GM12878 (cell line): ENCODE measurements at regions not wholly inside any gene's neighbourhood (a gene's known extent, or its start where the extent isn't known, plus 50 kb on each side); places are given as distances from the start of the nearest gene placed in this dataset.

ENCODE experiments used
- ATAC-seq: fragments of 200-7000 bp; cut with Tn5 transposase; 3 replicates; pipeline ENCODE4 v1.9.1; 2020; ENCODE audit warnings: mild to moderate bottlenecking, moderate library complexity
- BruUV-seq: library from RNA; stranded (reverse); fragments of 400-500 nt; replicated peaks from 2 replicates; lab custom pipeline; 2021; lab: Mats Ljungman, UMichigan
- CTCF ChIA-PET: fragments of 300-600 bp; sonication (Branson Sonifier 250); formaldehyde crosslinking; extraction: SDS; loops from one replicate; lab custom pipeline; 2021; ENCODE audit warnings: inconsistent platforms; lab: Yijun Ruan, JAX
- POLR2A ChIA-PET: fragments of 350-600 bp; formaldehyde crosslinking; extraction: SDS; loops from one replicate; lab custom pipeline; 2021; ENCODE audit warnings: inconsistent platforms; lab: Charles Lee
- RAD21 ChIA-PET: fragments of 300-600 bp; sonication (Branson Sonifier 250); formaldehyde crosslinking; loops from one replicate; lab custom pipeline; 2023; ENCODE audit warnings: antibody characterized with exemption; ENCODE audit not compliant: unreplicated experiment; lab: Charles Lee
- SMC1A ChIA-PET: fragments of 300-600 bp; sonication (Branson Sonifier 250); formaldehyde crosslinking; loops from one replicate; lab custom pipeline; 2023; ENCODE audit not compliant: unreplicated experiment, uncharacterized antibody; lab: Charles Lee
- DNase-seq: peaks from one replicate; pipeline ENCODE4 v3.0.0-alpha.2; 2011; ENCODE audit warnings: low read depth, low spot score
- FAIRE-seq: peaks from 3 replicates; lab custom pipeline; 2011; peaks lifted over from hg19 to GRCh38; lab: Jason Lieb, UNC
- H2AFZ ChIP-seq: 2 replicates; pipeline ENCODE4 v1.6.0; 2011; ENCODE audit warnings: low read depth, low read length, control low read depth; ENCODE audit not compliant: control insufficient read depth
- H3K27ac ChIP-seq: 2 replicates; pipeline ENCODE4 v1.5.1; 2011; ENCODE audit warnings: control low read depth; ENCODE audit not compliant: control insufficient read depth, insufficient read depth
- H3K27me3 ChIP-seq, 2 experiments: replicated peaks in 1 of 2; 2 replicates each; pipeline versions ENCODE4 v1.6.0 to v1.6.1; 2011; ENCODE audit warnings: low read length in 1 of 2; ENCODE audit not compliant: control insufficient read depth in 2 of 2, insufficient read depth in 2 of 2
- H3K36me3 ChIP-seq, 2 experiments: 2 replicates each; pipeline ENCODE4 v1.5.1; 2011; ENCODE audit warnings: low read length in 1 of 2; ENCODE audit not compliant: control insufficient read depth in 2 of 2, insufficient read depth in 2 of 2
- H3K4me1 ChIP-seq: 2 replicates; pipeline ENCODE4 v1.6.1; 2011; ENCODE audit warnings: mild to moderate bottlenecking, low read length, moderate library complexity, mixed read lengths; ENCODE audit not compliant: control insufficient read depth, insufficient read depth
- H3K4me2 ChIP-seq: 2 replicates; pipeline ENCODE4 v1.6.0; 2011; ENCODE audit warnings: control low read depth; ENCODE audit not compliant: control insufficient read depth, insufficient read depth
- H3K4me3 ChIP-seq: fragments of 200-600 bp; sonication (generic); 2 replicates; pipeline ENCODE4 v1.5.1; 2016
- H3K79me2 ChIP-seq: 2 replicates; pipeline ENCODE4 v1.6.0; 2011; ENCODE audit warnings: low read length; ENCODE audit not compliant: control insufficient read depth, insufficient read depth
- H3K9ac ChIP-seq: 2 replicates; pipeline ENCODE4 v1.8.0; 2011; ENCODE audit warnings: low read length, control low read depth, mixed read lengths; ENCODE audit not compliant: control insufficient read depth, insufficient read depth
- H3K9me3 ChIP-seq: replicated peaks from 3 replicates; pipeline ENCODE4 v1.5.1; 2011; ENCODE audit warnings: mild to moderate bottlenecking, low read length; ENCODE audit not compliant: control insufficient read depth, insufficient read depth
- H4K20me1 ChIP-seq: 2 replicates; pipeline ENCODE4 v1.6.0; 2011; ENCODE audit not compliant: control insufficient read depth, insufficient read depth
- EED ChIP-seq: sonication (generic); IDR thresholded peaks from 2 replicates; pipeline ENCODE4 v1.6.1; 2016; ENCODE audit warnings: antibody characterized with exemption, low read depth
- IRF4 ChIP-seq: IDR thresholded peaks from 2 replicates; pipeline ENCODE4 v1.6.1; 2011; ENCODE audit warnings: low read depth, low read length
- POLR2AphosphoS5 ChIP-seq: IDR thresholded peaks from 2 replicates; pipeline ENCODE4 v1.6.1; 2011; ENCODE audit warnings: mild to moderate bottlenecking, low read length, inconsistent platforms
- POU2F2 ChIP-seq: IDR thresholded peaks from 3 replicates; pipeline ENCODE4 v1.6.1; 2011; ENCODE audit warnings: low read depth, mild to moderate bottlenecking, low read length, borderline replicate concordance
- RB1 ChIP-seq: fragments of 450-650 bp; formaldehyde crosslinking; IDR thresholded peaks from 2 replicates; pipeline ENCODE4 v1.6.1; 2017; ENCODE audit warnings: mild to moderate bottlenecking, borderline replicate concordance
- STAT1 ChIP-seq: fragments of 450-650 bp; conservative IDR thresholded peaks from 2 replicates; pipeline ENCODE4 v1.6.1; 2014; ENCODE audit warnings: antibody characterized with exemption, mild to moderate bottlenecking
- TBL1XR1 ChIP-seq: IDR thresholded peaks from 2 replicates; pipeline ENCODE4 v1.6.1; 2012; ENCODE audit warnings: low read depth, low read length, improper control_type of control experiment
- ZZZ3 ChIP-seq: IDR thresholded peaks from 2 replicates; pipeline ENCODE4 v1.6.1; 2011; ENCODE audit warnings: low read depth; ENCODE audit not compliant: control insufficient read depth, insufficient read length
- WGBS: methylation state at CpG from one replicate; pipeline ENCODE4 v1.1.6; 2016; ENCODE audit warnings: low lambda C conversion rate; ENCODE audit not compliant: insufficient replicate concordance, insufficient coverage; ENCODE audit errors: missing lambda C conversion rate; 5-methylcytosine and 5-hydroxymethylcytosine counted together
- in situ Hi-C: fragments of 300-500 bp; cut with MboI; formaldehyde crosslinking; loops from 9 replicates; pipeline ENCODE4 v1.14.3; 2018; ENCODE audit warnings: mixed read lengths
- intact Hi-C: fragments of 100-400 bp; cut with micrococcal nuclease; formaldehyde crosslinking; loops from one replicate; pipeline ENCODE4 v1.14.2; 2022; ENCODE audit not compliant: unreplicated experiment
- TF ChIP-seq, protein P1 (sequence below): fragments of 450-650 bp; IDR thresholded peaks from 2 replicates; pipeline ENCODE4 v1.6.1; 2018; ENCODE audit warnings: mild to moderate bottlenecking, low read depth, moderate library complexity; ENCODE audit not compliant: partially characterized antibody
- TF ChIP-seq, protein P2 (sequence below): fragments of 450-650 bp; IDR thresholded peaks from 2 replicates; pipeline ENCODE4 v1.6.1; 2014; ENCODE audit warnings: mild to moderate bottlenecking
- TF ChIP-seq, protein P3 (sequence below): IDR thresholded peaks from 2 replicates; pipeline ENCODE4 v1.6.1; 2012; ENCODE audit warnings: low read depth, low read length, improper control_type of control experiment

DNA sequence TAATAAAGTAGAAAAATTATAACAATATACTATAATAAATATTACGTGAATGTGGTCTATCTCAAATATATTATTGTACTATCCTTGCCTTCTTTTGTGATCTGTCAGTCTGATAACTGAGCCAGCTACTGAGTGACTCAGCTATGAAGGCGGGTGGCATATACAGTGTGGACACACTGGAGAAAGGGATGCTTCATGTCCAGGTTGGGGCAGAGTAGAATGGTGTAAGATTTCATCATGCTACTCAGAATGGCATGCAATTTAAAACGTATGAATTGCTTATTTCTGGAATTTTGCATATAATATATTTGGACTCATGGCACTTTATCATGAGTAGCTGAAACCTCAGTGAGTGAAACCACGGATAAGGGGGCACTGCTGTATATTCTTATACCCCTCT is 172.9 kb upstream of the TBC1D5 start (continued):
- TF ChIP-seq TBL1XR1, result no peak
- TF ChIP-seq RB1, result no peak
- no peak for TF ChIP-seq ZZZ3
- TF ChIP-seq POU2F2, result no peak
- no peak for TF ChIP-seq IRF4

DNA sequence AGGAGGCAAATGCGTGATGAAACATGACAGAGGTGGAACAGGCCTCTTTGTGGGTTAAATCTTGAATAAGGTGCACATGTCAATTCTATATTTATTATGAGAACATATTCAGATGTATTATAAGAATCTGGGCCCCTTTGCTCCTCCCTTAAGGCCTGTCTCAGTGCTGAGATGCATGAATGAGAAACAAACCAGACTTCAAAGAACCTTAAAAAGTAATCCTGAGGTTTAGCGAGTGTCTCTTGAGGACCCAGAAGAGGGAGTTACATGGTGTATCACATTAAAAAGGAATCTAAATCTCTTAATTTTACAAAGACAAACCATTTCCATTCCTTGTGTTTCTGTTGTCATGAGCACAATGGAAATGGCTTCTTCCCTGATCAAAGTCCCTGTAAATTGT is 170.9 kb upstream of the TBC1D5 start:
- no peak for FAIRE-seq
- Histone ChIP-seq H3K36me3 (no peaks in the 10 kb centered on the region), H3K4me1 (no peaks in the 10 kb centered on the region), H2AFZ (no peak overlapping the region), H3K4me3 (no peak overlapping the region), H3K4me2 (no peak overlapping the region), H3K9me3 (no peaks in the 10 kb centered on the region), H3K27me3 (peaks cover 0 to 1% of the 10 kb centered on the region in 2 experiments; a peak in 3 of 4 replicates), H3K79me2 (no peaks in the 10 kb centered on the region), H3K9ac (no peak overlapping the region), H3K27ac (no peak overlapping the region), H4K20me1 (no peaks in the 10 kb centered on the region)
- BruUV-seq, result no TSS peak
- no peak for DNase-seq
- intact Hi-C loops (no loop called here), in situ Hi-C loops (no loop called here)
- POLR2A ChIA-PET, result no interaction called here
- CTCF ChIA-PET, result no interaction called here
- ATAC-seq, result no peak
- 0% methylated on average over 2 of the region's 2 CpGs for WGBS
- RAD21 ChIA-PET, result no interaction called here
- TF ChIP-seq, protein P1, sequence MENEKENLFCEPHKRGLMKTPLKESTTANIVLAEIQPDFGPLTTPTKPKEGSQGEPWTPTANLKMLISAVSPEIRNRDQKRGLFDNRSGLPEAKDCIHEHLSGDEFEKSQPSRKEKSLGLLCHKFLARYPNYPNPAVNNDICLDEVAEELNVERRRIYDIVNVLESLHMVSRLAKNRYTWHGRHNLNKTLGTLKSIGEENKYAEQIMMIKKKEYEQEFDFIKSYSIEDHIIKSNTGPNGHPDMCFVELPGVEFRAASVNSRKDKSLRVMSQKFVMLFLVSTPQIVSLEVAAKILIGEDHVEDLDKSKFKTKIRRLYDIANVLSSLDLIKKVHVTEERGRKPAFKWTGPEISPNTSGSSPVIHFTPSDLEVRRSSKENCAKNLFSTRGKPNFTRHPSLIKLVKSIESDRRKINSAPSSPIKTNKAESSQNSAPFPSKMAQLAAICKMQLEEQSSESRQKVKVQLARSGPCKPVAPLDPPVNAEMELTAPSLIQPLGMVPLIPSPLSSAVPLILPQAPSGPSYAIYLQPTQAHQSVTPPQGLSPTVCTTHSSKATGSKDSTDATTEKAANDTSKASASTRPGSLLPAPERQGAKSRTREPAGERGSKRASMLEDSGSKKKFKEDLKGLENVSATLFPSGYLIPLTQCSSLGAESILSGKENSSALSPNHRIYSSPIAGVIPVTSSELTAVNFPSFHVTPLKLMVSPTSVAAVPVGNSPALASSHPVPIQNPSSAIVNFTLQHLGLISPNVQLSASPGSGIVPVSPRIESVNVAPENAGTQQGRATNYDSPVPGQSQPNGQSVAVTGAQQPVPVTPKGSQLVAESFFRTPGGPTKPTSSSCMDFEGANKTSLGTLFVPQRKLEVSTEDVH, result no peak
- TF ChIP-seq, protein P2, sequence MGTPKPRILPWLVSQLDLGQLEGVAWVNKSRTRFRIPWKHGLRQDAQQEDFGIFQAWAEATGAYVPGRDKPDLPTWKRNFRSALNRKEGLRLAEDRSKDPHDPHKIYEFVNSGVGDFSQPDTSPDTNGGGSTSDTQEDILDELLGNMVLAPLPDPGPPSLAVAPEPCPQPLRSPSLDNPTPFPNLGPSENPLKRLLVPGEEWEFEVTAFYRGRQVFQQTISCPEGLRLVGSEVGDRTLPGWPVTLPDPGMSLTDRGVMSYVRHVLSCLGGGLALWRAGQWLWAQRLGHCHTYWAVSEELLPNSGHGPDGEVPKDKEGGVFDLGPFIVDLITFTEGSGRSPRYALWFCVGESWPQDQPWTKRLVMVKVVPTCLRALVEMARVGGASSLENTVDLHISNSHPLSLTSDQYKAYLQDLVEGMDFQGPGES, result no peak
- no peak for TF ChIP-seq STAT1
- no peak for TF ChIP-seq EED
- TF ChIP-seq, protein P3, sequence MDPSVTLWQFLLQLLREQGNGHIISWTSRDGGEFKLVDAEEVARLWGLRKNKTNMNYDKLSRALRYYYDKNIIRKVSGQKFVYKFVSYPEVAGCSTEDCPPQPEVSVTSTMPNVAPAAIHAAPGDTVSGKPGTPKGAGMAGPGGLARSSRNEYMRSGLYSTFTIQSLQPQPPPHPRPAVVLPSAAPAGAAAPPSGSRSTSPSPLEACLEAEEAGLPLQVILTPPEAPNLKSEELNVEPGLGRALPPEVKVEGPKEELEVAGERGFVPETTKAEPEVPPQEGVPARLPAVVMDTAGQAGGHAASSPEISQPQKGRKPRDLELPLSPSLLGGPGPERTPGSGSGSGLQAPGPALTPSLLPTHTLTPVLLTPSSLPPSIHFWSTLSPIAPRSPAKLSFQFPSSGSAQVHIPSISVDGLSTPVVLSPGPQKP, result no peak
- no peak for TF ChIP-seq POLR2AphosphoS5
- SMC1A ChIA-PET, result no interaction called here
